ENCODE measurements at regions not wholly inside any gene's neighbourhood (a gene's known extent, or its start where the extent isn't known, plus 50 kb on each side); places are given as distances from the start of the nearest gene placed in this dataset.

- no peak for TF ChIP-seq TAF1 (IDR thresholded peaks at IDR 0.05; ENCODE audit: borderline replicate concordance, low read depth, low read length)
- no peak for TF ChIP-seq POLR2AphosphoS5 (IDR thresholded peaks at IDR 0.05; ENCODE audit: low read depth, low read length)
Measured at GRCh38 chr1:100622037-100622436, 84.1 kb downstream of the GPR88 start.
